SK-N-SH treated with all-trans-retinoic acid at 6 μM for 48 hours (cell line): ENCODE measurements at regions not wholly inside any gene's neighbourhood (a gene's known extent, or its start where the extent isn't known, plus 50 kb on each side); places are given as distances from the start of the nearest gene placed in this dataset.

Experiments
- CSDC2 ChIP-seq: fragments of 250-450 bp; sonication (Bioruptor Pico); IDR thresholded peaks from 2 replicates; pipeline ENCODE4 v1.5.0; 2020; ENCODE audit warnings: mild to moderate bottlenecking, moderate library complexity
- PPARA ChIP-seq: fragments of 250-450 bp; sonication (Bioruptor Pico); IDR thresholded peaks from 2 replicates; pipeline ENCODE4 v1.5.0; 2020; ENCODE audit warnings: mild to moderate bottlenecking, borderline replicate concordance
- TCF4 ChIP-seq: fragments of 250-450 bp; sonication (Bioruptor Pico); IDR thresholded peaks from 2 replicates; pipeline ENCODE4 v1.8.0; 2021; ENCODE audit warnings: mild to moderate bottlenecking, moderate library complexity, borderline replicate concordance
- TSHZ2 ChIP-seq: fragments of 250-450 bp; sonication (Bioruptor Pico); IDR thresholded peaks from 2 replicates; pipeline ENCODE4 v1.5.0; 2020; ENCODE audit warnings: mild to moderate bottlenecking, moderate library complexity
- ZFP30 ChIP-seq: fragments of 450-650 bp; formaldehyde crosslinking; IDR thresholded peaks from 2 replicates; pipeline ENCODE4 v1.5.0; 2022; ENCODE audit warnings: mild to moderate bottlenecking, moderate library complexity

DNA sequence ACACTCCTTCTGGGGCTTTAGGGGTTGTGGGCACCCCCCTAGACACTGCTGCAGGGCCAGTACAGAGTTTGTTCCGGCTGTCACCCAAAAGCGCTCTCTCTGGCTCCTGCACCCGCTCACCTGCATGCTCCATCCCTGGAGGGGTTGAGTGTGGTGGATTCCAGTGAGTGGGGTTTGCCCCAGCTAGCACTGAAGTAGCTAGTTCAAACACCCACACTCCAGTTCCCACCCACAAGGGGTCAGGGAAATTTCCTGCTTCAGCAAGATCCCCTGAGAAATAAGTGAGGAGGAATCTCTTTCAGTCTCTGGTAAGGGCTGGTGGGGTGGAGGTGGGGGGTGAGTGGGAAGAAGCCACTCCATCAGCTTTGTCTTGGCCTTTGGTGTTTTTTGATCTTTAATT, 73.6 kb downstream of the TMEM17 start:
- no peak for TF ChIP-seq PPARA (CRISPR knock-in tag)
- no peak for TF ChIP-seq ZFP30 (CRISPR knock-in tag)
- no peak for TF ChIP-seq TSHZ2
- TF ChIP-seq TCF4 = no peak
- no peak for TF ChIP-seq CSDC2 (CRISPR knock-in tag)
